K562 (cell line): ENCODE measurements at regions not wholly inside any gene's neighbourhood (a gene's known extent, or its start where the extent isn't known, plus 50 kb on each side); places are given as distances from the start of the nearest gene placed in this dataset.

Experiments used
- CXXC5 ChIP-seq: fragments of 250-450 bp; sonication (Bioruptor Pico); IDR thresholded peaks from 2 replicates; pipeline ENCODE4 v1.8.0; 2022; ENCODE audit warnings: inconsistent platforms, mild to moderate bottlenecking, moderate library complexity
- ETS2 ChIP-seq: IDR thresholded peaks from 2 replicates; pipeline ENCODE4 v1.6.1; 2016; ENCODE audit warnings: borderline replicate concordance, missing genetic modification characterization, mild to moderate bottlenecking, moderate library complexity, missing compliant biosample characterization; ENCODE audit not compliant: poor library complexity, severe bottlenecking
- GATAD2A ChIP-seq: fragments of 450-650 bp; IDR thresholded peaks from 2 replicates; pipeline ENCODE4 v1.6.1; 2017
- GATAD2B ChIP-seq: fragments of 450-650 bp; IDR thresholded peaks from 2 replicates; pipeline ENCODE4 v1.6.1; 2017; ENCODE audit warnings: mild to moderate bottlenecking, borderline replicate concordance
- KDM5B ChIP-seq: fragments of 200-600 bp; sonication (generic); IDR thresholded peaks from 2 replicates; pipeline ENCODE4 v1.6.1; 2012; ENCODE audit warnings: low read depth, mild to moderate bottlenecking, moderate library complexity, low read length, control low read depth, inconsistent platforms; ENCODE audit not compliant: insufficient replicate concordance
- NRF1 ChIP-seq, 2 experiments: fragments of 450-650 bp; IDR thresholded peaks in 1 of 2; conservative IDR thresholded peaks in 1 of 2; 2 replicates each; pipeline ENCODE4 v1.6.1; 2014; ENCODE audit warnings: mild to moderate bottlenecking in 2 of 2
- PHF8 ChIP-seq: fragments of 200-600 bp; sonication (generic); IDR thresholded peaks from 2 replicates; pipeline ENCODE4 v1.6.1; 2012; ENCODE audit warnings: mixed run types, mild to moderate bottlenecking, inconsistent platforms, low read length, moderate library complexity, borderline replicate concordance
- POLR2AphosphoS2 ChIP-seq: IDR thresholded peaks from 2 replicates; pipeline ENCODE4 v1.6.1; 2012; ENCODE audit warnings: low read length, improper control_type of control experiment
- RBFOX2 ChIP-seq: fragments of 200-400 bp; formaldehyde crosslinking; IDR thresholded peaks from 2 replicates; pipeline ENCODE4 v1.6.1; 2017; ENCODE audit warnings: low read depth, mild to moderate bottlenecking, low read length, moderate library complexity
- ZBTB33 ChIP-seq: sonication (generic); formaldehyde crosslinking; IDR thresholded peaks from 2 replicates; pipeline ENCODE4 v1.8.1; 2023; ENCODE audit warnings: mild to moderate bottlenecking, missing genetic modification reagents
- ZFX ChIP-seq: sonication (generic); formaldehyde crosslinking; IDR thresholded peaks from 2 replicates; pipeline ENCODE4 v1.8.0; 2022; ENCODE audit warnings: mild to moderate bottlenecking, missing genetic modification reagents, moderate library complexity
- ZNF124 ChIP-seq: sonication (generic); formaldehyde crosslinking; IDR thresholded peaks from 2 replicates; pipeline ENCODE4 v1.8.1; 2022; ENCODE audit warnings: missing genetic modification reagents
- ZNF23 ChIP-seq: fragments of 250-450 bp; sonication (Bioruptor Pico); IDR thresholded peaks from 2 replicates; pipeline ENCODE4 v1.4.0; 2020; ENCODE audit warnings: mild to moderate bottlenecking
- ZNF280B ChIP-seq: fragments of 250-450 bp; sonication (Bioruptor Pico); IDR thresholded peaks from 2 replicates; pipeline ENCODE4 v1.5.1; 2021; ENCODE audit warnings: mild to moderate bottlenecking
- TF ChIP-seq, protein P1 (sequence below): sonication (generic); formaldehyde crosslinking; IDR thresholded peaks from 2 replicates; pipeline ENCODE4 v1.8.0; 2023; ENCODE audit warnings: mild to moderate bottlenecking, missing genetic modification reagents
- TF ChIP-seq, protein P2 (sequence below): fragments of 450-650 bp; formaldehyde crosslinking; IDR thresholded peaks from 2 replicates; pipeline ENCODE4 v1.4.0; 2020; ENCODE audit warnings: mild to moderate bottlenecking, moderate library complexity

DNA sequence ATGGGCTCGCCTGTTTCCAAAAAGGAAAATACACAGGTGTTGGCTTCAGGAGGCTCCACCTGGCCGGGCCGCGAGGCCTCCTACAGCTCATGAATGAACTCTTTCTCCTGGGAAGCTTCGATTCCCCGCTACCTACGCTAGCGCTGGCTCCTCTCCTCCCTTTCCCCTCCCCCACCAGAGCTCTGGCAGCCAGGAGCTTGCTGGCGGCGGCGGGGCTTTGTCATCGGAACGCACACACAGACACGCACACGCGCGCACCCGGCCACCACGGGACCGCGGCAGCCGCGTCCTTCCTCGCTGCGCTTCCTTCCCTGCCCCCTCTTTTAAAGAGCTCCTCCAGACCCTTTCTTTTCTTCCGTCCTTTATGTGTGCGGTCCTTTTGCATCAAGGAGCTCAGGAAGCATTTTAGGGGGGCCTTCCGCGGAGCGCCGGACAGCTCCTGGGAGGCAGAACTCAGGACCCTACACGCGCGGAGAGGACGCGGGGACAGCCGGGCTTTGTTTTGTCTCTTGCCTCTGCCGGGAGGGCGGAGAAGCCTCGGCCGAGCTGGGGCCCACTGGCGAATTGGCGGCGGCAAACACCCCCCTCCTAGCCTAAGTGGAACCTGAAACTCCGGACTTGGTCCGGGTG lies 70.2 kb upstream of the BCOR start (continued):
- peak; percentile 90 for TF ChIP-seq ZBTB33 (CRISPR knock-in tag)
- TF ChIP-seq NRF1 (conservative IDR thresholded peaks at IDR 0.05 in 1 of 2, IDR thresholded peaks at IDR 0.05 in 1 of 2) = peak; percentile 32 to 33; a peak in 2 of 4 replicates
- no peak for TF ChIP-seq ZNF124 (CRISPR knock-in tag)
- no peak for TF ChIP-seq GATAD2B
- peak; percentile 8; the same call in 1 of the 2 replicates for TF ChIP-seq PHF8
- TF ChIP-seq ZFX (CRISPR knock-in tag) = peak; percentile 11; the same call in 1 of the 2 replicates
- TF ChIP-seq GATAD2A = peak; percentile 44; the same call in 1 of the 2 replicates
- no peak for TF ChIP-seq ETS2 (tag)
- TF ChIP-seq KDM5B = peak; percentile 34
- TF ChIP-seq, protein P1, sequence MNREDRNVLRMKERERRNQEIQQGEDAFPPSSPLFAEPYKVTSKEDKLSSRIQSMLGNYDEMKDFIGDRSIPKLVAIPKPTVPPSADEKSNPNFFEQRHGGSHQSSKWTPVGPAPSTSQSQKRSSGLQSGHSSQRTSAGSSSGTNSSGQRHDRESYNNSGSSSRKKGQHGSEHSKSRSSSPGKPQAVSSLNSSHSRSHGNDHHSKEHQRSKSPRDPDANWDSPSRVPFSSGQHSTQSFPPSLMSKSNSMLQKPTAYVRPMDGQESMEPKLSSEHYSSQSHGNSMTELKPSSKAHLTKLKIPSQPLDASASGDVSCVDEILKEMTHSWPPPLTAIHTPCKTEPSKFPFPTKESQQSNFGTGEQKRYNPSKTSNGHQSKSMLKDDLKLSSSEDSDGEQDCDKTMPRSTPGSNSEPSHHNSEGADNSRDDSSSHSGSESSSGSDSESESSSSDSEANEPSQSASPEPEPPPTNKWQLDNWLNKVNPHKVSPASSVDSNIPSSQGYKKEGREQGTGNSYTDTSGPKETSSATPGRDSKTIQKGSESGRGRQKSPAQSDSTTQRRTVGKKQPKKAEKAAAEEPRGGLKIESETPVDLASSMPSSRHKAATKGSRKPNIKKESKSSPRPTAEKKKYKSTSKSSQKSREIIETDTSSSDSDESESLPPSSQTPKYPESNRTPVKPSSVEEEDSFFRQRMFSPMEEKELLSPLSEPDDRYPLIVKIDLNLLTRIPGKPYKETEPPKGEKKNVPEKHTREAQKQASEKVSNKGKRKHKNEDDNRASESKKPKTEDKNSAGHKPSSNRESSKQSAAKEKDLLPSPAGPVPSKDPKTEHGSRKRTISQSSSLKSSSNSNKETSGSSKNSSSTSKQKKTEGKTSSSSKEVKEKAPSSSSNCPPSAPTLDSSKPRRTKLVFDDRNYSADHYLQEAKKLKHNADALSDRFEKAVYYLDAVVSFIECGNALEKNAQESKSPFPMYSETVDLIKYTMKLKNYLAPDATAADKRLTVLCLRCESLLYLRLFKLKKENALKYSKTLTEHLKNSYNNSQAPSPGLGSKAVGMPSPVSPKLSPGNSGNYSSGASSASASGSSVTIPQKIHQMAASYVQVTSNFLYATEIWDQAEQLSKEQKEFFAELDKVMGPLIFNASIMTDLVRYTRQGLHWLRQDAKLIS (CRISPR knock-in tag) = 0 out of 2 replicates have a peak, but pooled peaks have one; percentile 67
- TF ChIP-seq ZNF23 (CRISPR knock-in tag) = no peak
- TF ChIP-seq ZNF280B (CRISPR knock-in tag) = no peak
- TF ChIP-seq RBFOX2 = peak; percentile 67
- TF ChIP-seq, protein P2, sequence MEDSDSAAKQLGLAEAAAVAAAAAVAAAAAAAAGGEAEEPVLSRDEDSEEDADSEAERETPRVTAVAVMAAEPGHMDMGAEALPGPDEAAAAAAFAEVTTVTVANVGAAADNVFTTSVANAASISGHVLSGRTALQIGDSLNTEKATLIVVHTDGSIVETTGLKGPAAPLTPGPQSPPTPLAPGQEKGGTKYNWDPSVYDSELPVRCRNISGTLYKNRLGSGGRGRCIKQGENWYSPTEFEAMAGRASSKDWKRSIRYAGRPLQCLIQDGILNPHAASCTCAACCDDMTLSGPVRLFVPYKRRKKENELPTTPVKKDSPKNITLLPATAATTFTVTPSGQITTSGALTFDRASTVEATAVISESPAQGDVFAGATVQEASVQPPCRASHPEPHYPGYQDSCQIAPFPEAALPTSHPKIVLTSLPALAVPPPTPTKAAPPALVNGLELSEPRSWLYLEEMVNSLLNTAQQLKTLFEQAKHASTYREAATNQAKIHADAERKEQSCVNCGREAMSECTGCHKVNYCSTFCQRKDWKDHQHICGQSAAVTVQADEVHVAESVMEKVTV (CRISPR knock-in tag) = no peak
- no peak for TF ChIP-seq POLR2AphosphoS2
- peak; percentile 37; the same call in 1 of the 2 replicates for TF ChIP-seq CXXC5 (CRISPR knock-in tag)
